Large intestine (tissue), 3 donors: ENCODE measurements at regions not wholly inside any gene's neighbourhood (a gene's known extent, or its start where the extent isn't known, plus 50 kb on each side); places are given as distances from the start of the nearest gene placed in this dataset.

ENCODE experiments used
- DNase-seq, 2 donors: peaks; one replicate each; pipeline versions ENCODE4 v3.0.0 to v3.0.0-alpha.2; 2013
- H3K27ac ChIP-seq: one replicate; pipeline ENCODE4 v1.5.1; 2013; ENCODE audit warnings: low read length
- H3K27me3 ChIP-seq: 2 replicates; pipeline ENCODE4 v1.6.1; 2013; ENCODE audit warnings: low read length; ENCODE audit not compliant: control insufficient read depth, insufficient read depth
- H3K36me3 ChIP-seq: 2 replicates; pipeline ENCODE4 v1.6.1; 2013; ENCODE audit warnings: low read length; ENCODE audit not compliant: control insufficient read depth, insufficient read depth
- H3K4me1 ChIP-seq: one replicate; pipeline ENCODE4 v1.6.1; 2013; ENCODE audit warnings: low read length; ENCODE audit not compliant: control insufficient read depth, insufficient read depth
- H3K4me3 ChIP-seq: one replicate; pipeline ENCODE4 v1.5.1; 2013; ENCODE audit warnings: low read length
- H3K9me3 ChIP-seq: one replicate; pipeline ENCODE4 v1.6.1; 2013; ENCODE audit warnings: mild to moderate bottlenecking, low read depth, low read length, moderate library complexity; ENCODE audit not compliant: control insufficient read depth
- WGBS: methylation state at CpG from one replicate; pipeline ENCODE4 v1.1.5; 2013; ENCODE audit warnings: low lambda C conversion rate; ENCODE audit not compliant: insufficient coverage; 5-methylcytosine and 5-hydroxymethylcytosine counted together

DNA sequence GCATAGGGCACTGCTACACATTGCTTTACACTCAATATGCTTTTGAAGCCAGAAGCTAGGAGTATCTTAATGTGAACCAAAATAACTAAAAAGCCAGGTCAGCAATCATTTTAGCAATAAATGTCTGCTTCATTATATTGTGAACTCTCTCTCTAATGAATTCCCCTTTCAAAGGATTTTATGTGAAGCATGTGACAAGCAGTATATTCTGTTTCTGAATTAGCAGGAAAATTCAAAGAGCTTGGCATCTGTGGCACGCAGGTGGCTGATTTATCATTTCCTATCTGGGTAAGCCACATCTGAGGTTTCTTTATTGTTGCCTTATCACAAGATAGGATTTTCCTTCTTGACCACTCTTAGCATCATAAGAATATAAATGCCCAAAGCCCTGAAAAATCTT is 56.8 kb upstream of the KLF12 start:
- WGBS = no CpG with 5 or more reads among the region's 1 CpG
- no peaks in the 10 kb centered on the region for H3K27me3 ChIP-seq
- H3K4me3 ChIP-seq = no peak overlapping the region
- no peaks in the 10 kb centered on the region for H3K4me1 ChIP-seq
- no peak overlapping the region for H3K27ac ChIP-seq
- no peaks in the 10 kb centered on the region for H3K36me3 ChIP-seq
- H3K9me3 ChIP-seq = no peaks in the 10 kb centered on the region
- DNase-seq = no peak

DNA sequence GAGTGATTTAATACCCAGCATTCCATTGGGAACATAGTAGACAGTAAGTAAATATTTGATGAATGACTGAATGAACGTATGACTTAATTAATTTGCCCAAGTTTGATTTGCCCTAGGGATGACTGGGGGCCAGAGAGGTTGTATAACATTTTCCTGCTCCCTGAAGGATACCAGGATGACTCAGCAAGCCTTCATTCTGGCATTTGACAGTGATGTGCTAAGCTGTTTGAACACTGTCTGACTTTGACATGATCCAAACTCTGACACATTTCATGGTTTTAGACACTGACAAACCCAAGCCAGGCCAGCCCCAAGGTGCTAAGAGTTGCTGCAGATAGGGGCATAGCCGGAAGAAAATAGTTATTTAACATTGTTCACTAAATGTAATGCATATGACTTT is 53.4 kb upstream of the KLF12 start:
- Histone ChIP-seq H3K4me1 (no peaks in the 10 kb centered on the region), H3K27me3 (no peaks in the 10 kb centered on the region), H3K27ac (no peak overlapping the region), H3K9me3 (no peaks in the 10 kb centered on the region), H3K4me3 (no peak overlapping the region), H3K36me3 (no peaks in the 10 kb centered on the region)
- WGBS = 80% methylated on average over 1 of the region's 2 CpGs
- DNase-seq = no peak

- no CpG with 5 or more reads among the region's 1 CpG for WGBS
- DNase-seq = no peak
- H3K4me3 ChIP-seq = no peak overlapping the region
These were observed 50.1 kb upstream of the KLF12 start for GRCh38 chr13:74184283-74184682.

More at GRCh38 chr13:74184283-74184682, 50.1 kb upstream of the KLF12 start:
- Histone ChIP-seq H3K36me3 (no peaks in the 10 kb centered on the region), H3K27me3 (no peaks in the 10 kb centered on the region), H3K4me1 (no peaks in the 10 kb centered on the region), H3K9me3 (no peaks in the 10 kb centered on the region), H3K27ac (no peak overlapping the region)
